ENCODE measurements at regions not wholly inside any gene's neighbourhood (a gene's known extent, or its start where the extent isn't known, plus 50 kb on each side); places are given as distances from the start of the nearest gene placed in this dataset.

GRCh38 chr1:199132006-199132405 lies 493.2 kb downstream of the PTPRC start:
- H3K36me3 ChIP-seq, result no peaks in the 10 kb centered on the region
- WGBS, 2 donors, result 73 to 82% methylated on average over 1 of the region's 1 CpG
- H3K9me3 ChIP-seq, result no peaks in the 10 kb centered on the region
- H3K4me3 ChIP-seq, result no peak overlapping the region
- intact Hi-C loops (cut with DNase I), result no loop called here
- no peak overlapping the region for H3K27ac ChIP-seq
- TF ChIP-seq CTCF (IDR thresholded peaks at IDR 0.05) (no peak), POLR2A (IDR thresholded peaks at IDR 0.05) (no peak)
- H3K27me3 ChIP-seq, result no peaks in the 10 kb centered on the region
- DNase-seq, result no peak
- no peaks in the 10 kb centered on the region for H3K4me1 ChIP-seq

GRCh38 chr1:199135901-199136300 lies 497.1 kb downstream of the PTPRC start:
- DNase-seq, result no peak
- no peak overlapping the region for H3K4me3 ChIP-seq
- no peaks in the 10 kb centered on the region for H3K9me3 ChIP-seq
- H3K4me1 ChIP-seq, result no peaks in the 10 kb centered on the region
- no peaks in the 10 kb centered on the region for H3K36me3 ChIP-seq
- 65 to 87% methylated on average over 4 of the region's 4 CpGs for WGBS, 2 donors
- no peak overlapping the region for H3K27ac ChIP-seq
- TF ChIP-seq POLR2A (IDR thresholded peaks at IDR 0.05) (no peak), CTCF (IDR thresholded peaks at IDR 0.05) (no peak)
- H3K27me3 ChIP-seq, result no peaks in the 10 kb centered on the region
- intact Hi-C loops (cut with DNase I), result no loop called here

DNA sequence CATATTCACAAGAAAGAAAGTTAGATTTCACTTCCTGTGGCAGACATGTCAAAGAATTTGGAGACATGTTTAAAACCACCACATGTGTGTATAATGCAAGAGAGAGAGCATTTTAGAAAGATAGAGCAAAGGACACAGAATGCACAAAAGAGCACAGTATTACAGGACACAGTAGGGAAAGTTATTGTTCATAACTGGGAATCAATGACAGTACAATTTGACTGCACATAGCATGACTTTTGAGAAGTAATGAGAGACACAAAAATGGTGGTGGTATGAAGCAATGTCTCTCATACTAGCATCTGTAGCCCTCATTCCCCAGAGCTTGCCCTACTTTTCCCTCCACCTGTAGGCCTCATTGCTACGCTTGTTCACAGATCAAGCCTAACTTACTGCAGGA lies 499.2 kb downstream of the PTPRC start:
- Histone ChIP-seq H3K4me1 (no peaks in the 10 kb centered on the region), H3K36me3 (no peaks in the 10 kb centered on the region), H3K27me3 (no peaks in the 10 kb centered on the region), H3K9me3 (no peaks in the 10 kb centered on the region), H3K4me3 (no peak overlapping the region), H3K27ac (no peak overlapping the region)
- TF ChIP-seq CTCF (IDR thresholded peaks at IDR 0.05), result no peak
- TF ChIP-seq POLR2A (IDR thresholded peaks at IDR 0.05), result no peak
- DNase-seq, result no peak
- intact Hi-C loops (cut with DNase I), result no loop called here
- 79 to 95% methylated on average over 1 of the region's 1 CpG for WGBS, 2 donors

DNA sequence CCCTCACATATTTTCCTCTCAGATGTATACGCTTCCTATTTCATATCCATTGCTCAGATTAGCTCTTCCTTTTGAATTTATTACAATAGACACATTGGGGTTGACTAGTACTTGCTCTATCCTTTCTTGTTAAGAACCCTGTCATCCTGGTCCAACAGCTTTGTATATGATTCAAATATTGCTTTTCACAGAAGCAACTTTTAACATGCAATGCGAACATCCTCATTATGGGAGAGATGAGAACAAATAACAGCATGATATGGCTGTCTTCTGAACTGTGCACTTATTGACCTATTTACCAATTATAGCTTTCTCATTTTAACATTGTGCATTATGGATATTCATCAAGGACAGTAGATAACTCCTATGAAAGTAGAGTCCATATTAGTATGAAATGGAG lies 510.8 kb downstream of the PTPRC start:
- WGBS, 2 donors, result 87 to 98% methylated on average over 2 of the region's 2 CpGs
- no peak for DNase-seq
- Histone ChIP-seq H3K9me3 (no peaks in the 10 kb centered on the region), H3K27ac (no peak overlapping the region), H3K4me1 (no peaks in the 10 kb centered on the region), H3K36me3 (no peaks in the 10 kb centered on the region), H3K27me3 (no peaks in the 10 kb centered on the region), H3K4me3 (no peak overlapping the region)
- intact Hi-C loops (cut with DNase I), result no loop called here
- no peak for TF ChIP-seq POLR2A (IDR thresholded peaks at IDR 0.05)
- TF ChIP-seq CTCF (IDR thresholded peaks at IDR 0.05), result no peak

GRCh38 chr1:199150756-199151155 lies 511.9 kb downstream of the PTPRC start:
- Histone ChIP-seq H3K27ac (no peak overlapping the region), H3K9me3 (no peaks in the 10 kb centered on the region), H3K4me1 (no peaks in the 10 kb centered on the region), H3K36me3 (no peaks in the 10 kb centered on the region), H3K4me3 (no peak overlapping the region), H3K27me3 (no peaks in the 10 kb centered on the region)
- TF ChIP-seq CTCF (IDR thresholded peaks at IDR 0.05), result no peak
- no peak for TF ChIP-seq POLR2A (IDR thresholded peaks at IDR 0.05)
- intact Hi-C loops (cut with DNase I), result no loop called here
- WGBS, 2 donors, result 85 to 86% methylated on average over 1 of the region's 1 CpG
- DNase-seq, result no peak
